ENCODE measurements at regions not wholly inside any gene's neighbourhood (a gene's known extent, or its start where the extent isn't known, plus 50 kb on each side); places are given as distances from the start of the nearest gene placed in this dataset.

- TF ChIP-seq CTCF (IDR thresholded peaks at IDR 0.05) (no peak), POLR2A (IDR thresholded peaks at IDR 0.05) (no peak)
Measured at GRCh38 chr10:25678666-25679065, 255.4 kb upstream of the MYO3A start.
